ENCODE measurements at regions not wholly inside any gene's neighbourhood (a gene's known extent, or its start where the extent isn't known, plus 50 kb on each side); places are given as distances from the start of the nearest gene placed in this dataset.

GRCh38 chr4:189362364-189362763, 578.3 kb upstream of the FRG1 start:
- H3K36me3 ChIP-seq: no peaks in the 10 kb centered on the region
- H3K27ac ChIP-seq: no peak overlapping the region
- H3K27me3 ChIP-seq: no peaks in the 10 kb centered on the region
- no peak for TF ChIP-seq POLR2A (IDR thresholded peaks at IDR 0.05)
- no peak for TF ChIP-seq POLR2AphosphoS5 (IDR thresholded peaks at IDR 0.05)
- no peak for TF ChIP-seq EP300 (IDR thresholded peaks at IDR 0.05)
- no peak for TF ChIP-seq CTCF (IDR thresholded peaks at IDR 0.05)
- no peak overlapping the region for H3K4me3 ChIP-seq
- no peaks in the 10 kb centered on the region for H3K9me3 ChIP-seq
- no peak for ATAC-seq
- 87 to 88% methylated on average over 7 of the region's 7 CpGs for WGBS, 2 donors (ENCODE audit: low coverage in 1 of 2)
- no peaks in the 10 kb centered on the region for H3K4me1 ChIP-seq

- Histone ChIP-seq H3K36me3 (no peaks in the 10 kb centered on the region), H3K27me3 (no peaks in the 10 kb centered on the region), H3K4me1 (no peaks in the 10 kb centered on the region), H3K4me3 (no peak overlapping the region), H3K9me3 (no peaks in the 10 kb centered on the region), H3K27ac (no peak overlapping the region)
- no peak for ATAC-seq
- WGBS, 2 donors (ENCODE audit: low coverage in 1 of 2): 93 to 94% methylated on average over 9 to 23 of the region's 44 CpGs
- no peak for TF ChIP-seq CTCF (IDR thresholded peaks at IDR 0.05)
- no peak for TF ChIP-seq POLR2AphosphoS5 (IDR thresholded peaks at IDR 0.05)
- TF ChIP-seq EP300 (IDR thresholded peaks at IDR 0.05): no peak
- no peak for TF ChIP-seq POLR2A (IDR thresholded peaks at IDR 0.05)
These were observed 576.6 kb upstream of the FRG1 start for GRCh38 chr4:189364032-189364449.

GRCh38 chr4:189365451-189365850, 575.2 kb upstream of the FRG1 start:
- Histone ChIP-seq H3K4me3 (no peak overlapping the region), H3K27me3 (no peaks in the 10 kb centered on the region), H3K36me3 (no peaks in the 10 kb centered on the region), H3K9me3 (no peaks in the 10 kb centered on the region), H3K27ac (no peak overlapping the region), H3K4me1 (no peaks in the 10 kb centered on the region)
- WGBS, 2 donors (ENCODE audit: low coverage in 1 of 2): 81 to 89% methylated on average over 3 to 6 of the region's 6 CpGs
- no peak for ATAC-seq
- no peak for TF ChIP-seq CTCF (IDR thresholded peaks at IDR 0.05)
- no peak for TF ChIP-seq POLR2AphosphoS5 (IDR thresholded peaks at IDR 0.05)
- TF ChIP-seq EP300 (IDR thresholded peaks at IDR 0.05): no peak
- TF ChIP-seq POLR2A (IDR thresholded peaks at IDR 0.05): no peak

GRCh38 chr4:189367832-189368231, 572.8 kb upstream of the FRG1 start:
- TF ChIP-seq EP300 (IDR thresholded peaks at IDR 0.05) (no peak), POLR2A (IDR thresholded peaks at IDR 0.05) (no peak), POLR2AphosphoS5 (IDR thresholded peaks at IDR 0.05) (no peak), CTCF (IDR thresholded peaks at IDR 0.05) (no peak)
- ATAC-seq: no peak

GRCh38 chr4:189374176-189374575, 566.5 kb upstream of the FRG1 start:
- Histone ChIP-seq H3K4me1 (no peaks in the 10 kb centered on the region), H3K4me3 (no peak overlapping the region), H3K36me3 (no peaks in the 10 kb centered on the region), H3K27ac (no peak overlapping the region), H3K27me3 (no peaks in the 10 kb centered on the region), H3K9me3 (peaks cover 0 to 10% (median 0%) of the 10 kb centered on the region in 3 donors)
- ATAC-seq: no peak
- 82% methylated on average over 2 of the region's 2 CpGs; no CpG with 5 or more reads in 1 of the 2 donors for WGBS, 2 donors (ENCODE audit: low coverage in 1 of 2)
- TF ChIP-seq EP300 (IDR thresholded peaks at IDR 0.05) (no peak), POLR2A (IDR thresholded peaks at IDR 0.05) (no peak)

More at GRCh38 chr4:189367832-189368231, 572.8 kb upstream of the FRG1 start:
- no peak overlapping the region for H3K4me3 ChIP-seq
- H3K9me3 ChIP-seq: no peaks in the 10 kb centered on the region
- WGBS, 2 donors (ENCODE audit: low coverage in 1 of 2): 77 to 79% methylated on average over 2 to 3 of the region's 3 CpGs
- H3K36me3 ChIP-seq: no peaks in the 10 kb centered on the region
- no peaks in the 10 kb centered on the region for H3K4me1 ChIP-seq
- no peaks in the 10 kb centered on the region for H3K27me3 ChIP-seq
- H3K27ac ChIP-seq: no peak overlapping the region

Measured in gastroesophageal sphincter (tissue), 4 donors.